Common myeloid progenitor, CD34-positive (primary cell): ENCODE measurements at regions not wholly inside any gene's neighbourhood (a gene's known extent, or its start where the extent isn't known, plus 50 kb on each side); places are given as distances from the start of the nearest gene placed in this dataset.

Experiments used
- CTCF ChIA-PET: fragments of 350-600 bp; sonication (Branson Sonifier 250); formaldehyde crosslinking; loops from one replicate; lab custom pipeline; 2021; ENCODE audit warnings: antibody characterized with exemption; lab: Charles Lee
- POLR2A ChIA-PET: fragments of 350-600 bp; sonication (Branson Sonifier 250); formaldehyde crosslinking; loops from one replicate; lab custom pipeline; 2021; ENCODE audit warnings: antibody characterized with exemption; lab: Charles Lee
- DNase-seq, 3 donors: peaks; one replicate each; pipeline versions ENCODE4 v3.0.0 to v3.0.0-alpha.2; 2013
- H3K27ac ChIP-seq, 2 experiments: 1 replicate in 1 of 2; 2 replicates in 1 of 2; pipeline ENCODE4 v1.7.0; 2013; ENCODE audit warnings: inconsistent platforms in 2 of 2, low read length in 2 of 2, mild to moderate bottlenecking in 2 of 2, low read depth in 1 of 2, moderate library complexity in 1 of 2; ENCODE audit not compliant: severe bottlenecking in 2 of 2, insufficient read depth in 1 of 2, poor library complexity in 1 of 2
- H3K27me3 ChIP-seq, 5 experiments: replicated peaks in 2 of 5; 1 replicate in 3 of 5; 2 replicates in 2 of 5; pipeline versions ENCODE4 v1.6.1 to v1.7.0; 2013; ENCODE audit warnings: low read length in 4 of 5, mild to moderate bottlenecking in 2 of 5, moderate library complexity in 2 of 5, inconsistent platforms in 1 of 5; ENCODE audit not compliant: insufficient read depth in 5 of 5, control insufficient read depth in 4 of 5
- H3K36me3 ChIP-seq, 4 experiments: 1 replicate in 2 of 4; 2 replicates in 2 of 4; pipeline versions ENCODE4 v1.6.1 to v1.7.0; 2013; ENCODE audit warnings: low read length in 3 of 4, control low read depth in 1 of 4, mild to moderate bottlenecking in 1 of 4; ENCODE audit not compliant: control insufficient read depth in 4 of 4, insufficient read depth in 4 of 4
- H3K4me1 ChIP-seq, 4 experiments: 1 replicate in 3 of 4; 2 replicates in 1 of 4; pipeline versions ENCODE4 v1.6.1 to v1.7.1; 2013; ENCODE audit warnings: low read length in 3 of 4, mild to moderate bottlenecking in 3 of 4, control low read depth in 1 of 4, inconsistent platforms in 1 of 4, moderate library complexity in 1 of 4; ENCODE audit not compliant: control insufficient read depth in 4 of 4, insufficient read depth in 4 of 4; ENCODE audit errors: control extremely low read depth in 1 of 4
- H3K4me3 ChIP-seq, 7 experiments: 1 replicate in 4 of 7; 2 replicates in 3 of 7; pipeline versions ENCODE4 v1.5.1 to v1.7.0; 2013; ENCODE audit warnings: mild to moderate bottlenecking in 7 of 7, low read length in 6 of 7, moderate library complexity in 6 of 7, inconsistent platforms in 2 of 7, low read depth in 2 of 7, control low read depth in 1 of 7; ENCODE audit not compliant: insufficient read depth in 4 of 7, control insufficient read depth in 1 of 7; ENCODE audit errors: extremely low read depth in 1 of 7
- H3K9me3 ChIP-seq, 5 experiments: 1 replicate in 4 of 5; 2 replicates in 1 of 5; pipeline versions ENCODE4 v1.6.1 to v1.7.1; 2013; ENCODE audit warnings: low read length in 4 of 5, mild to moderate bottlenecking in 2 of 5, inconsistent platforms in 1 of 5, low read depth in 1 of 5, moderate library complexity in 1 of 5; ENCODE audit not compliant: control insufficient read depth in 4 of 5, insufficient read depth in 2 of 5; ENCODE audit errors: control extremely low read depth in 1 of 5
- WGBS: methylation state at CpG from one replicate; pipeline ENCODE4 v1.1.5; 2013; ENCODE audit not compliant: insufficient coverage; 5-methylcytosine and 5-hydroxymethylcytosine counted together

DNA sequence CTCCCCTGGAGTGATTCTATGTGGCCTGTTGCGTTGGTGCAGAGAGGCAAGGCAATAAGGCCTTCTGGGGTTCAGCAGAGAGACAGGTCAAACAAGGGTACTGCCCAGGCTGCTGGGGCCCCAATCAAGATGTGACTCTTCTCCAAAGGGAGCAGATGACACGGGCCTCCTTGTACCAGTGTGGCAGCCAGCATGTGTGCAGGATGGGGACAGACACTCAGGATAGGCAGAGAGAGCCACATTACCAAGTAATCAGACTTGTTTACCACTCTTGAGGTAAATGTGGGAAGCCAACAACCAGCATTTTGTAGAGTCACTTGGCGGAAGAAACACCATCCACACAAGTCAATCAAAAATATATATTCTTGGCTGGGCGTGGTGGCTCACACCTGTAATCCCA is 95.3 kb upstream of the DLG1 start:
- no peak for DNase-seq
- H3K27ac ChIP-seq: no peak overlapping the region
- no peaks in the 10 kb centered on the region for H3K4me1 ChIP-seq
- H3K27me3 ChIP-seq: no peaks in the 10 kb centered on the region
- ChIA-PET CTCF (no interaction called here), POLR2A (no interaction called here)
- peaks cover 0 to 11% (median 0%) of the 10 kb centered on the region in 5 experiments for H3K9me3 ChIP-seq
- WGBS: 100% methylated on average over 1 of the region's 4 CpGs
- H3K36me3 ChIP-seq: no peaks in the 10 kb centered on the region
- H3K4me3 ChIP-seq: no peak overlapping the region

DNA sequence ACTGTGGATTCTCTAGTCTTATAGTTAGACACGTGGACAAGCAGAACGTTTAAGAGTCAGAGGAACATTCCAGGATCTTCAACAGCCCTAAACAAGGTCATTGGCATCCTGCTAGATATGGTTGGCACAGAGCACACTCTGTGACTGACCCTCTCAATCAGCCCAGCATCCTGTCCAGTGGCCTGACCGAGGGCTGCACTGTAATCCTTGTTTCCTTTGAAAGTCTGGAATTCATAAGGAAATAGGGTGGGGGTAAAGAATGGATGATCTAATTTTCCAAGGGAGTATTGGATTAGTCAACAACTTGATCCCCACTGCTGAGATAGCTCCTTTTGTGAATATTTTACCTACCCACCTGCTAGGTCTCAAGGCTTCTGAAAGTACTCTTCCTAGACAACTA is 94.5 kb upstream of the DLG1 start:
- H3K4me1 ChIP-seq: no peaks in the 10 kb centered on the region
- DNase-seq: no peak
- WGBS: 96% methylated on average over 3 of the region's 3 CpGs
- H3K36me3 ChIP-seq: no peaks in the 10 kb centered on the region
- peaks cover 0 to 17% (median 2%) of the 10 kb centered on the region in 5 experiments for H3K9me3 ChIP-seq
- CTCF ChIA-PET: interaction anchor here (1.0 kb wide), 1 partner anchor 117 kb away, joined by 3 read pairs; no protein-coding TSS in a partner anchor
- no peak overlapping the region for H3K27ac ChIP-seq
- H3K4me3 ChIP-seq: no peak overlapping the region
- no peaks in the 10 kb centered on the region for H3K27me3 ChIP-seq
- POLR2A ChIA-PET: no interaction called here

DNA sequence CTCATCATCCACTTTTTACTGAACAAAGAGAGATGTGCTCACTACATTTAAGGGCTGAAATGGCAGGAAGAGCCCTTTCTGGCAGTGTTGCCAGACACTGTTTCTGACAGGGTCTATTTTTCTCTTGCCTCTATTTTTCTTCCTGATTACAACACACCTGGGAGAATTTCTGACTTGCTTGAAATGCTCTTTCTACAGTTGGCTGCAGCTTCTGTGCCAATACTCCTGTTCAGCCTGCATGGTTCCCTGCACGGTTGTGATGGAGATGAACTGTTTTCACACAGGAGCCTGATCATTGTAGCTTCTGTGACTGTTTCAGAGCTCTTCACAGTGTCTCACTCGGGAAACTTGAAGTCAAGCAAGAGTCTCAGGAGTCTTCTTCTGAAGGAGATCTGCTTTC is 83.0 kb upstream of the DLG1 start:
- ChIA-PET CTCF (no interaction called here), POLR2A (no interaction called here)
- H3K27ac ChIP-seq: no peak overlapping the region

DNA sequence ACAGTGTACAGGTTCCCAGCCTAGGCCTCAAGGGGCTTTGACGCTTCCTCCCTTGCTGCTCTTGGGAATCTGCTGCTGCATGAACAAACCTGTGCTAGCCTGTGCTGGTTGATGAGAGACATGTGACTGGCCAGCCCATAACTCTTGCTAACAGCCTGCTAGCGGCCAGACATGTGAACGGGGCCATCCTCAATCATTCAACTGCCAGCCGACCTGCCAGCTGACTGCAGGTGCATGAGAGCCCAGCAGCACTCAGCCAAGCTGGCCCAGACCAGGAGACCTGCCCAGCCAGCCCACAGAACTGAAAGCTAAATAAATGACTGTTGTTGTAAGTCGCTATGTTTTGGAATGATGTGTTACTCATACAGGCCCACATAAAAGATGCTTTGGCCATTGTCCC is 82.4 kb upstream of the DLG1 start:
- Histone ChIP-seq H3K9me3 (peaks cover 0 to 14% (median 2%) of the 10 kb centered on the region in 5 experiments), H3K27me3 (no peaks in the 10 kb centered on the region), H3K27ac (no peak overlapping the region), H3K36me3 (no peaks in the 10 kb centered on the region), H3K4me1 (no peaks in the 10 kb centered on the region), H3K4me3 (no peak overlapping the region)
- 97% methylated on average over 4 of the region's 5 CpGs for WGBS
- ChIA-PET CTCF (interaction anchor here (1.2 kb wide), 1 partner anchor 20 kb away, joined by 4 read pairs; no protein-coding TSS in a partner anchor), POLR2A (no interaction called here)
- DNase-seq: no peak

More for the DNA sequence above, 83.0 kb upstream of the DLG1 start:
- WGBS: 94% methylated on average over 2 of the region's 2 CpGs
- no peak for DNase-seq
- Histone ChIP-seq H3K36me3 (no peaks in the 10 kb centered on the region), H3K27me3 (no peaks in the 10 kb centered on the region), H3K4me1 (no peaks in the 10 kb centered on the region), H3K4me3 (no peak overlapping the region), H3K9me3 (peaks cover 0 to 19% (median 3%) of the 10 kb centered on the region in 5 experiments)

DNA sequence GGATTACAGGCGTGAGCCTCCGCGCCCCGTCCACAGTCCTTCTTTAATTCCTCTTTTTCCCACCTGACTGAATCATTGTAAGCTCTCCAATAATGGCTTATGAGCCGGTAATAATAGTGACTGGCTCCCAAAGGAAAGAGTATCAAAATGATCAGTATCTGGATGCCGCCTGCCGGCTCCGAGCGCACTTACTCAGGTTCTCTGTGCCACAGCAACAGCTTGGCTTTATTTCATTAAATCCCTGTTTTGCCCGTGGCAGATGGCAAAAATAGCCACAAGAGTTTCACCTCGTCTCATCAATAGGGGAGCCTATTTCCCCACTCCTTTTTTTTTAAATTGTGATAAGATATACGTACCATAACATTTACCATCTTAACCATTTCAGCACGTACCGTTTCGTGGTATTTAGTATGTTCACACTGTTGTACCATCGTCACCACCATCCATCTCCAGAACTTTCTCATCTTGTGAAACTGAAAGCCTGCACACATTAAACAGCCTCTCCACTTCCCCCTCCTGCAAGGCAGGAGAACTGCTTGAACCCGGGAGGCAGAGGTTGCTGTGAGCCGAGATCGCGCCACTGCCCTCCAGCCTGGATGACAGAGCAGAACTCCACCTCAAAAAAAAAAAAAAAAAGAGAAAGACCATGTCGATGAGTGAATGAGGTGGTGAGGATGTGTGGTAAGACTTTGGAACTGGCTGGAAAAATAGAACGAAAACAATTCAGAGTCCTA is 80.7 kb upstream of the DLG1 start:
- H3K27ac ChIP-seq: no peak overlapping the region
- H3K4me3 ChIP-seq: no peak overlapping the region
- WGBS: 95% methylated on average over 9 of the region's 22 CpGs
- no peaks in the 10 kb centered on the region for H3K4me1 ChIP-seq
- H3K36me3 ChIP-seq: no peaks in the 10 kb centered on the region
- no peak for DNase-seq
- ChIA-PET CTCF (no interaction called here), POLR2A (no interaction called here)
- H3K9me3 ChIP-seq: peaks cover 0 to 2% (median 0%) of the 10 kb centered on the region in 5 experiments
- H3K27me3 ChIP-seq: peaks cover 0 to 2% (median 0%) of the 10 kb centered on the region in 5 experiments

DNA sequence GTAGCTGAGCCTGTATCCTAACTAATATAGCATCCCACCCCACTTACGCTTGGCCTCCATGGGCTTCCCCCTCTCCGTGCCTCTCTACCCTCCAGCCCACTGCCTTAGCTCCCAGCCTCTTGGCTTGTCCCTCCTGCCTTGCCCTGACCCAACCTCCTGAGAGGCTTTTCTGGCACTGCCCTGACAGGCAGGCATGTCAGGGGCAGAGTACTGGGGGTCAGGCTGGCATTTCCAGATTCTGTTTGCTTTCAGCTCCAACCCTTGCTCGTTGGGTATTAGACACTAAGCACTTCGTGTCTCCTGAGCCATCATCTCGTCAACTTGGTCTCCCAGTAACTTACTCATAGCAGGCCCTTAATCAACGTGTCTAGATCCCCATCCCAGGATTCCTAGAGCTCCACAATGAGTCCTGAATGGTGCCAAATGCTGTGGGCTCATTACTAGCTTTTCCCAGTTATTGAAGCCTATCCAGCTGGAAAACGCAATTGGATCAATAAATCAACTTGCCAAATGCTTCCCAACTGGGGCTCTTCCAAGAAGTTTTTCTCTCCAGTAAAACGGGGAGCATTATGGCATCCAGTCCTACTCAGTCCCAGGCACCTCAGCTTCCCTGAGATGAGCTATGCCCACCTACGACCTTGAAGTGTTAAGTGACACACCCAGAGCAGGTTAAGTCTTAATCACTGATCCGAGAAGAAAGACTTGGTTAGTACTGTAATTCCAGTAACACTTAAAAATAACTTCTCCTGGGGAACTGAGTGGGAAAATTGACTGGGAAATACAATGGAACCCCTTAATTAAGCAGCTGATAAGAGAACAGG is 78.5 kb upstream of the DLG1 start:
- Histone ChIP-seq H3K27me3 (peaks cover 0 to 8% (median 3%) of the 10 kb centered on the region in 5 experiments), H3K36me3 (no peaks in the 10 kb centered on the region), H3K9me3 (no peaks in the 10 kb centered on the region), H3K4me1 (no peaks in the 10 kb centered on the region), H3K4me3 (no peak overlapping the region), H3K27ac (no peak overlapping the region)
- 96% methylated on average over 7 of the region's 10 CpGs for WGBS
- ChIA-PET CTCF (no interaction called here), POLR2A (interaction anchor here (0.6 kb wide), 1 partner anchor 235 kb away, joined by 3 read pairs; no protein-coding TSS in a partner anchor)
- DNase-seq: no peak

DNA sequence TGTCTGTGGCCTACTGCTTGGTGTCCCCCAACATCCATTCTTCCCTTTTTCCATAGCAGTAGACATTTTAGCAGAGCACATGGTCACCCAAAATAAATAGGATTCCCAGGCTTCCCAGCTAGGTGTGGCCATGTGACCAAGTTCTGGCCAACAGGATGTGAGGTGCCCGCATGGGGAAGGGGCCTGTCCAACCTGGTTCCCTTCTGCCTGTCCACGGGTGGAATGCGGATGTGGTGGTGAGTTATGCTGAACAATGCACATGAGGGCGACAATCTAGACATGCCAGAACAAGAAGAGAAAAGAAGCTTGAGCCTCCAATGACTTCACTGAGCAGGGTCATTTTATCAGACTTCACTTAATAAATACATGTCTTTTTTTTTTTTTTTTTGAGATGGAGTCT is 77.6 kb upstream of the DLG1 start:
- ChIA-PET CTCF (interaction anchor here (0.9 kb wide), 1 partner anchor 223 kb away, joined by 3 read pairs; no protein-coding TSS in a partner anchor), POLR2A (no interaction called here)
- 96% methylated on average over 4 of the region's 4 CpGs for WGBS
- Histone ChIP-seq H3K27ac (no peak overlapping the region), H3K36me3 (no peaks in the 10 kb centered on the region), H3K4me1 (no peaks in the 10 kb centered on the region), H3K27me3 (peaks cover 0 to 9% (median 6%) of the 10 kb centered on the region in 5 experiments), H3K4me3 (no peak overlapping the region), H3K9me3 (no peaks in the 10 kb centered on the region)
- DNase-seq: no peak
